ENCODE measurements at regions not wholly inside any gene's neighbourhood (a gene's known extent, or its start where the extent isn't known, plus 50 kb on each side); places are given as distances from the start of the nearest gene placed in this dataset.

- FAIRE-seq (no peak), DNase-seq (no peak)
- no peak for TF ChIP-seq CTCF (IDR thresholded peaks at IDR 0.05; ENCODE audit: borderline replicate concordance, extremely low read depth, insufficient read depth)
These were observed 127.3 kb upstream of the HUWE1 start for GRCh38 chrX:53813670-53814440.

GRCh38 chrX:53798281-53798680 is 111.8 kb upstream of the HUWE1 start:
- no peak overlapping the region for H3K4me3 ChIP-seq (ENCODE audit: low read length in 3 of 3)
- TF ChIP-seq CTCF (IDR thresholded peaks at IDR 0.05; ENCODE audit: borderline replicate concordance, extremely low read depth, insufficient read depth) = no peak
- H3K4me1 ChIP-seq (ENCODE audit: control insufficient read depth in 2 of 3, insufficient read depth in 2 of 3, low read depth in 1 of 3, low read length in 3 of 3) = no peaks in the 10 kb centered on the region
- H3K9ac ChIP-seq (ENCODE audit: low read length in 3 of 3) = no peak overlapping the region
- H3K27me3 ChIP-seq (ENCODE audit: control insufficient read depth, insufficient read depth, low read length) = no peaks in the 10 kb centered on the region
- no peak for FAIRE-seq
- intact Hi-C loops (cut with DNase I) = no loop called here
- no peak overlapping the region for H3K27ac ChIP-seq (ENCODE audit: low read depth in 2 of 2, low read length in 2 of 2)
- H3K36me3 ChIP-seq (ENCODE audit: control insufficient read depth in 2 of 3, insufficient read depth in 3 of 3, low read length in 3 of 3) = no peaks in the 10 kb centered on the region
- no peaks in the 10 kb centered on the region for H3K9me3 ChIP-seq (ENCODE audit: control insufficient read depth in 2 of 3, insufficient read depth in 1 of 3, low read length in 3 of 3)
- DNase-seq = no peak

More at GRCh38 chrX:53813670-53814440, 127.3 kb upstream of the HUWE1 start:
- Histone ChIP-seq H3K4me1 (ENCODE audit: control insufficient read depth in 2 of 3, insufficient read depth in 2 of 3, low read depth in 1 of 3, low read length in 3 of 3) (no peaks in the 10 kb centered on the region), H3K9me3 (ENCODE audit: control insufficient read depth in 2 of 3, insufficient read depth in 1 of 3, low read length in 3 of 3) (no peaks in the 10 kb centered on the region), H3K27ac (ENCODE audit: low read depth in 2 of 2, low read length in 2 of 2) (no peak overlapping the region), H3K4me3 (ENCODE audit: low read length in 3 of 3) (no peak overlapping the region), H3K27me3 (ENCODE audit: control insufficient read depth, insufficient read depth, low read length) (no peaks in the 10 kb centered on the region), H3K9ac (ENCODE audit: low read length in 3 of 3) (no peak overlapping the region), H3K36me3 (ENCODE audit: control insufficient read depth in 2 of 3, insufficient read depth in 3 of 3, low read length in 3 of 3) (no peaks in the 10 kb centered on the region)
- intact Hi-C loops (cut with DNase I) = no loop called here

- H3K36me3 ChIP-seq (ENCODE audit: control insufficient read depth in 2 of 3, insufficient read depth in 3 of 3, low read length in 3 of 3) = no peaks in the 10 kb centered on the region
- H3K27me3 ChIP-seq (ENCODE audit: control insufficient read depth, insufficient read depth, low read length) = no peaks in the 10 kb centered on the region
- no peaks in the 10 kb centered on the region for H3K4me1 ChIP-seq (ENCODE audit: control insufficient read depth in 2 of 3, insufficient read depth in 2 of 3, low read depth in 1 of 3, low read length in 3 of 3)
- intact Hi-C loops (cut with DNase I) = no loop called here
- peak in 2 of 5 donors; percentile 1 to 2 for DNase-seq
- no peak overlapping the region for H3K4me3 ChIP-seq (ENCODE audit: low read length in 3 of 3)
- no peak for TF ChIP-seq CTCF (IDR thresholded peaks at IDR 0.05; ENCODE audit: borderline replicate concordance, extremely low read depth, insufficient read depth)
- H3K9me3 ChIP-seq (ENCODE audit: control insufficient read depth in 2 of 3, insufficient read depth in 1 of 3, low read length in 3 of 3) = no peaks in the 10 kb centered on the region
- no peak overlapping the region for H3K27ac ChIP-seq (ENCODE audit: low read depth in 2 of 2, low read length in 2 of 2)
- no peak for FAIRE-seq
- no peak overlapping the region for H3K9ac ChIP-seq (ENCODE audit: low read length in 3 of 3)
These were observed 109.1 kb upstream of the HUWE1 start for GRCh38 chrX:53795576-53795975.
